NCI-H146 (cell line): ENCODE measurements at regions not wholly inside any gene's neighbourhood (a gene's known extent, or its start where the extent isn't known, plus 50 kb on each side); places are given as distances from the start of the nearest gene placed in this dataset.
"Not testable (repeated sequence)": the region's sequence is repeated elsewhere in the genome, so short reads cannot be mapped to it uniquely, and the experiment has no call there.

Experiments used
- DNase-seq: peaks from one replicate; lab custom pipeline; 2025; lab: John Stamatoyannopoulos, UW

GRCh38 chr6:105537981-105538578, 135.2 kb upstream of the PREP start:
- no peak for DNase-seq

- DNase-seq = no peak
These were observed 134.1 kb upstream of the PREP start for GRCh38 chr6:105536961-105537360.

- DNase-seq = no peak
These were observed 130.4 kb upstream of the PREP start for GRCh38 chr6:105533301-105533700.

GRCh38 chr6:105526225-105526872, 123.5 kb upstream of the PREP start:
- DNase-seq = no peak

GRCh38 chr6:105522626-105523322, 119.9 kb upstream of the PREP start:
- no peak for DNase-seq

- no peak for DNase-seq
These were observed 117.1 kb upstream of the PREP start for GRCh38 chr6:105519954-105520353.

- not testable (repeated sequence) for DNase-seq
These were observed 116.1 kb upstream of the PREP start for GRCh38 chr6:105518993-105519392.

- DNase-seq = no peak
These were observed 112.2 kb upstream of the PREP start for GRCh38 chr6:105515054-105515453.

- DNase-seq = no peak
These were observed 111.4 kb upstream of the PREP start for GRCh38 chr6:105514306-105514705.

- no peak for DNase-seq
These were observed 108.8 kb upstream of the PREP start for GRCh38 chr6:105511639-105512038.

- no peak for DNase-seq
These were observed 107.9 kb upstream of the PREP start for GRCh38 chr6:105510746-105511145.

- DNase-seq = no peak
These were observed 106.8 kb upstream of the PREP start for GRCh38 chr6:105509506-105510331.

GRCh38 chr6:105507811-105508210, 104.9 kb upstream of the PREP start:
- no peak for DNase-seq

GRCh38 chr6:105504706-105505105, 101.8 kb upstream of the PREP start:
- no peak for DNase-seq

GRCh38 chr6:105503641-105504040, 100.8 kb upstream of the PREP start:
- DNase-seq = no peak

- no peak for DNase-seq
These were observed 99.0 kb upstream of the PREP start for GRCh38 chr6:105501826-105502344.

GRCh38 chr6:105501246-105501645, 98.4 kb upstream of the PREP start:
- no peak for DNase-seq

- no peak for DNase-seq
These were observed 97.8 kb upstream of the PREP start for GRCh38 chr6:105500693-105501092.

- no peak for DNase-seq
These were observed 97.0 kb upstream of the PREP start for GRCh38 chr6:105499931-105500330.

GRCh38 chr6:105499136-105499870, 96.4 kb upstream of the PREP start:
- DNase-seq = no peak

GRCh38 chr6:105497549-105497948, 94.7 kb upstream of the PREP start:
- DNase-seq = no peak

GRCh38 chr6:105495515-105495914, 92.6 kb upstream of the PREP start:
- no peak for DNase-seq
